CD4-positive, alpha-beta T cell (primary cell): ENCODE measurements at regions not wholly inside any gene's neighbourhood (a gene's known extent, or its start where the extent isn't known, plus 50 kb on each side); places are given as distances from the start of the nearest gene placed in this dataset.

ENCODE experiments used
- ATAC-seq: fragments of 200-7000 bp; cut with Tn5 transposase; one replicate; pipeline ENCODE4 v1.10.0; 2022; ENCODE audit warnings: mild to moderate bottlenecking; ENCODE audit not compliant: poor library complexity
- CTCF ChIA-PET: fragments of 350-600 bp; sonication (Branson Sonifier 250); formaldehyde crosslinking; loops from one replicate; lab custom pipeline; 2021; ENCODE audit warnings: antibody characterized with exemption, inconsistent platforms; lab: Charles Lee
- POLR2A ChIA-PET: fragments of 350-600 bp; sonication (Branson Sonifier 250); formaldehyde crosslinking; loops from one replicate; lab custom pipeline; 2021; ENCODE audit warnings: antibody characterized with exemption, inconsistent platforms; lab: Charles Lee
- DNase-seq, 14 experiments: peaks; one replicate each; pipeline ENCODE4 v3.0.0-alpha.2; 2013 to 2020; ENCODE audit warnings: mixed read lengths in 2 of 14
- H3K27ac ChIP-seq, 2 donors: one replicate each; pipeline versions ENCODE4 v1.5.1 to v1.7.0; 2013; ENCODE audit warnings: low read length in 2 of 2, low read depth in 1 of 2, mild to moderate bottlenecking in 1 of 2
- H3K27me3 ChIP-seq, 2 experiments: 1 replicate in 1 of 2; 2 replicates in 1 of 2; pipeline versions ENCODE4 v1.6.1 to v1.7.0; 2013; ENCODE audit warnings: low read length in 2 of 2, control low read depth in 1 of 2, mild to moderate bottlenecking in 1 of 2, moderate library complexity in 1 of 2; ENCODE audit not compliant: insufficient read depth in 2 of 2, control insufficient read depth in 1 of 2
- H3K36me3 ChIP-seq: one replicate; pipeline ENCODE4 v1.6.1; 2013; ENCODE audit warnings: low read length, control low read depth; ENCODE audit not compliant: insufficient read depth
- H3K4me1 ChIP-seq: one replicate; pipeline ENCODE4 v1.6.1; 2013; ENCODE audit warnings: low read length, control low read depth; ENCODE audit not compliant: insufficient read depth
- H3K4me3 ChIP-seq: one replicate; pipeline ENCODE4 v1.5.1; 2013; ENCODE audit warnings: mild to moderate bottlenecking, low read length, moderate library complexity
- H3K9me3 ChIP-seq, 2 experiments: 1 replicate in 1 of 2; 2 replicates in 1 of 2; pipeline versions ENCODE4 v1.6.1 to v1.7.0; 2013; ENCODE audit warnings: low read length in 2 of 2, mild to moderate bottlenecking in 2 of 2, control low read depth in 1 of 2, moderate library complexity in 1 of 2; ENCODE audit not compliant: control insufficient read depth in 1 of 2, insufficient read depth in 1 of 2
- H3K27ac Mint-ChIP-seq: one replicate; pipeline ENCODE4 v1.8.0; 2020; ENCODE audit warnings: mixed read lengths
- H3K27me3 Mint-ChIP-seq: one replicate; pipeline ENCODE4 v1.8.0; 2021; ENCODE audit warnings: mixed read lengths
- H3K36me3 Mint-ChIP-seq: one replicate; pipeline ENCODE4 v1.8.0; 2021; ENCODE audit warnings: low read depth, mixed read lengths
- H3K4me1 Mint-ChIP-seq: one replicate; pipeline ENCODE4 v1.8.0; 2021; ENCODE audit warnings: low read depth, mixed read lengths
- H3K4me3 Mint-ChIP-seq: one replicate; pipeline ENCODE4 v1.8.0; 2020; ENCODE audit warnings: mild to moderate bottlenecking, mixed read lengths
- H3K9me3 Mint-ChIP-seq: one replicate; pipeline ENCODE4 v1.8.0; 2020; ENCODE audit warnings: mixed read lengths
- intact Hi-C, 2 experiments: fragments of 100-400 bp; cut with DNase I in 1 of 2; cut with micrococcal nuclease in 1 of 2; formaldehyde crosslinking; loops; one replicate each; pipeline versions ENCODE4 v1.15.1 to v1.9.0; 2023 to 2025; cut with DNase I, micrococcal nuclease
- TF ChIP-seq, protein P1 (sequence below): fragments of 200-600 bp; IDR thresholded peaks from one replicate; pipeline ENCODE4 v1.8.0; 2022; ENCODE audit warnings: antibody characterized with exemption, mild to moderate bottlenecking

DNA sequence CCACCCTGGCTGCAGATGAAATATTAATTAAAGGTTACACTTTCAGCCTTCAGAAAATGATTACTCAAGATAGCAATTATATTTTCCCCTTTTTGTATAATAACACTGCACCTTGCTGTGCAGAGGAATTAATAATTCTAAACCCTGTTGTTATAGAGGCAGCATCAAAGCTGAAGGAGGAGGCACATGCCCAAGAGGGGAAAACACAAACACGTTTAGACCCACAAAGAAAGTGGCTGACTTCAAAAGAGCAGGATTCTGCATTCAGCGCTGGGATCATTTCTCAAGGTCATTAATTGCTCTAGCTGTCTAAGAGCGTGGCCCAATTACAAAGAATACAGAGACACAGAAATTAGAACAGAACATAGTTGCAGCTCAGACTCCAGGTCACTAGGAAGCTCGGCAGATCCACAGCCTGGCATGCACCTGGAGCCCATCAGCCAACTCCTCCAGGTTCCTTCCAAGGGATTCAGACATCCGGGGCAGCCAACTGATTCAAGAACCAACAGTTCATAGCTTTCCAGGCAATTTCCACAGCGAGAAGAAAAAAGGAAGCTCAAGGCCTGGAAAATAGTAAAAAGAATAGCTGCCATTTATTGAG is 102.3 kb upstream of the ID2 start:
- Histone ChIP-seq H3K36me3 (no peaks in the 10 kb centered on the region), H3K27ac (no peak overlapping the region), H3K9me3 (no peaks in the 10 kb centered on the region), H3K4me3 (no peak overlapping the region), H3K4me1 (peaks cover 42% of the 10 kb centered on the region), H3K27me3 (peaks cover 0 to 2% of the 10 kb centered on the region in 2 experiments)
- ChIA-PET POLR2A (no interaction called here), CTCF (no interaction called here)
- no peak overlapping the region for H3K4me3 Mint-ChIP-seq
- ATAC-seq: no peak
- DNase-seq: no peak
- H3K9me3 Mint-ChIP-seq: no peaks in the 10 kb centered on the region
- H3K36me3 Mint-ChIP-seq: no peaks in the 10 kb centered on the region
- H3K4me1 Mint-ChIP-seq: peaks cover 43% of the 10 kb centered on the region
- TF ChIP-seq, protein P1, sequence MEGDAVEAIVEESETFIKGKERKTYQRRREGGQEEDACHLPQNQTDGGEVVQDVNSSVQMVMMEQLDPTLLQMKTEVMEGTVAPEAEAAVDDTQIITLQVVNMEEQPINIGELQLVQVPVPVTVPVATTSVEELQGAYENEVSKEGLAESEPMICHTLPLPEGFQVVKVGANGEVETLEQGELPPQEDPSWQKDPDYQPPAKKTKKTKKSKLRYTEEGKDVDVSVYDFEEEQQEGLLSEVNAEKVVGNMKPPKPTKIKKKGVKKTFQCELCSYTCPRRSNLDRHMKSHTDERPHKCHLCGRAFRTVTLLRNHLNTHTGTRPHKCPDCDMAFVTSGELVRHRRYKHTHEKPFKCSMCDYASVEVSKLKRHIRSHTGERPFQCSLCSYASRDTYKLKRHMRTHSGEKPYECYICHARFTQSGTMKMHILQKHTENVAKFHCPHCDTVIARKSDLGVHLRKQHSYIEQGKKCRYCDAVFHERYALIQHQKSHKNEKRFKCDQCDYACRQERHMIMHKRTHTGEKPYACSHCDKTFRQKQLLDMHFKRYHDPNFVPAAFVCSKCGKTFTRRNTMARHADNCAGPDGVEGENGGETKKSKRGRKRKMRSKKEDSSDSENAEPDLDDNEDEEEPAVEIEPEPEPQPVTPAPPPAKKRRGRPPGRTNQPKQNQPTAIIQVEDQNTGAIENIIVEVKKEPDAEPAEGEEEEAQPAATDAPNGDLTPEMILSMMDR: no peak
- peaks cover 7% of the 10 kb centered on the region for H3K27me3 Mint-ChIP-seq
- H3K27ac Mint-ChIP-seq: no peak overlapping the region
- intact Hi-C loops: no loop called here

DNA sequence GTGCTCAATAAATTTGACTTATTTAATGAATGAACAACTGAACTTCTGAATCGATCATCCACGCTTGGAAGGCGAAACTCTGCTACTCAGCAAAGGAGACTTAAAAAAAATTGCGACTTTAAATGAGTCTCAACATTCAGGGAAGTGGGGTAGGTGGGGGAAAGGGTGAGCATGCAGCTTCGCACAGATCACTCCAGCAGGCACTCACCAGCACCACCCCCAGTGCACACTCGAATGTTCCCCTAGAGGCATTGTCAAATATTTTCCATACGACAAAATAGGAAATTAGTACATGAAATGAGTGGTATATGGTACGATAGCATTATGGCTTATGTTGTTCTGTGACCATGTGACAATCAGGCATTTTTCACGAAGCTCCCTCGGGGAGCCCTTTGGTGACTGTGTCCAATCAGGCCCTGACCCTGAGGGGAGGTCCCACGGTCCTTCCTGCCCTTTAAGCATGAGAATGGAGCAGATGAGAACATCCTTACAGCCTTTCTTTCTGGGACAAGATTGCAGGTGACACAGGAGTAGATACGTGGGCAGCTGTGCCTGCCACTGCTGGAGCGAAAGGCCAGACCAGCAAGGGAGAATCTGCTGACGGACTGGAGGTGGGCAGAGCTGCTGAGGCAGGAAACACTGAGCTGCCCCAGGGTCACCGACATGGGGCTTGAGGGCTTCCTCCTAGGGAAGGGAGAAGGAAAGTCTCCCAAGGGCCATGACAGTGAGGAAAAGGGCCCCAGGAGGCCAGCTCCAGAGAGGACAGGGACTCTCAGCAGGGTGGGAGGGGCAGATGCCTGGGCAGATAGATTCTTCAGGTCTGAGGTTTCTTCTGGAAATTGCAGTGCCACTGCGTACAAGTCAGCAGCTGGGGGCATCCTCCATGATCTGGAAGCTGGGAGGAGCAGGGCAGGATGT is 101.3 kb upstream of the ID2 start:
- no peaks in the 10 kb centered on the region for H3K36me3 ChIP-seq
- Mint-ChIP-seq H3K27ac (no peak overlapping the region), H3K36me3 (no peaks in the 10 kb centered on the region), H3K9me3 (no peaks in the 10 kb centered on the region), H3K27me3 (peaks cover 4% of the 10 kb centered on the region), H3K4me3 (no peak overlapping the region), H3K4me1 (peaks cover 36% of the 10 kb centered on the region)
- ChIA-PET CTCF (no interaction called here), POLR2A (no interaction called here)
- ATAC-seq (no peak), DNase-seq (no peak)
- peaks cover 0 to 3% of the 10 kb centered on the region in 2 experiments for H3K27me3 ChIP-seq
- TF ChIP-seq, protein P1: no peak
- no peak overlapping the region for H3K4me3 ChIP-seq
- peaks cover 33% of the 10 kb centered on the region for H3K4me1 ChIP-seq
- intact Hi-C loops: no loop called here
- no peak overlapping the region for H3K27ac ChIP-seq
- H3K9me3 ChIP-seq: no peaks in the 10 kb centered on the region

DNA sequence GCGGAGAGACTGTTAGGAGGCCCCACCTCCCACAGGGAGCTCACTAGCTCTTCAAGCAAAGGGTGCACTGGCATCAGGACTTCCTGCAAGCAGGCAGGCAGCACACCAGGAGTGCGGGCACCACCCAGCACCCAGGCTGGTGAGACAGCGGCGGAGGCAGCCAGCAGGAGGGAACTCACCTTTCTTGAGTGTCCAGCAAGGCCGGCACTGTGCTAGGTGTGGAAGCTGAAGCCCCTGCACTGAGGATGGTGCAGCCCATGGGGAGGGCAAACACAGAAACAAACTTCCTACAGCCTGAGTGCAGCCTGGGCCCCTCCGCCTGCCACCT is 100.7 kb upstream of the ID2 start:
- CTCF ChIA-PET: no interaction called here

More for the DNA sequence above, 100.7 kb upstream of the ID2 start:
- H3K27ac ChIP-seq: no peak overlapping the region
- TF ChIP-seq, protein P1: no peak
- no peak overlapping the region for H3K27ac Mint-ChIP-seq
- no peak overlapping the region for H3K4me3 ChIP-seq
- H3K9me3 ChIP-seq: no peaks in the 10 kb centered on the region
- ATAC-seq: no peak
- H3K27me3 ChIP-seq: peaks cover 0 to 3% of the 10 kb centered on the region in 2 experiments
- no peaks in the 10 kb centered on the region for H3K36me3 Mint-ChIP-seq
- H3K4me1 ChIP-seq: peaks cover 33% of the 10 kb centered on the region
- H3K36me3 ChIP-seq: no peaks in the 10 kb centered on the region
- H3K27me3 Mint-ChIP-seq: peaks cover 4% of the 10 kb centered on the region
- POLR2A ChIA-PET: no interaction called here
- no peak overlapping the region for H3K4me3 Mint-ChIP-seq
- H3K4me1 Mint-ChIP-seq: peaks cover 30% of the 10 kb centered on the region
- no peaks in the 10 kb centered on the region for H3K9me3 Mint-ChIP-seq
- intact Hi-C loops: no loop called here
- DNase-seq: no peak
